ENCODE measurements at regions not wholly inside any gene's neighbourhood (a gene's known extent, or its start where the extent isn't known, plus 50 kb on each side); places are given as distances from the start of the nearest gene placed in this dataset.

GRCh38 chr4:180852738-180853137, 1390.5 kb upstream of the TENM3 start:
- H2BK5ac ChIP-seq (ENCODE audit: low read depth, low read length, poor library complexity), result no peak overlapping the region
- H2AK5ac ChIP-seq (ENCODE audit: low read length), result no peak overlapping the region
- H3K23ac ChIP-seq (ENCODE audit: low read length), result no peak overlapping the region
- H4K91ac ChIP-seq (ENCODE audit: low read depth, low read length), result no peak overlapping the region
- WGBS (ENCODE audit: extremely low coverage, insufficient coverage, insufficient read length), result no CpG with 5 or more reads among the region's 6 CpGs
- H3K79me1 ChIP-seq (ENCODE audit: low read length), result no peaks in the 10 kb centered on the region
- no peak overlapping the region for H3K27ac ChIP-seq (ENCODE audit: low read depth, low read length)
- no peak overlapping the region for H3K4me2 ChIP-seq (ENCODE audit: low read length)
- DNase-seq, result no peak
- no peak overlapping the region for H2AFZ ChIP-seq (ENCODE audit: insufficient read depth, low read length, poor library complexity)
- no peak overlapping the region for H4K8ac ChIP-seq (ENCODE audit: low read depth, low read length)
- no peaks in the 10 kb centered on the region for H3K9me3 ChIP-seq (ENCODE audit: insufficient read depth, low read depth, low read length)
- no peak overlapping the region for H3K9ac ChIP-seq (ENCODE audit: low read length)
- no peaks in the 10 kb centered on the region for H3K79me2 ChIP-seq (ENCODE audit: control insufficient read depth, insufficient read depth, low read length, poor library complexity)
- no peak overlapping the region for H3K18ac ChIP-seq (ENCODE audit: low read length)
- no peak overlapping the region for H4K12ac ChIP-seq (ENCODE audit: low read depth, low read length)
- no peaks in the 10 kb centered on the region for H3K36me3 ChIP-seq (ENCODE audit: control insufficient read depth in 1 of 2, insufficient read depth in 2 of 2, low read length in 2 of 2)
- no peak overlapping the region for H3K14ac ChIP-seq (ENCODE audit: low read length)
- H3K4me3 ChIP-seq (ENCODE audit: low read depth, low read length), result no peak overlapping the region
- no peaks in the 10 kb centered on the region for H3K4me1 ChIP-seq (ENCODE audit: control insufficient read depth in 1 of 2, insufficient read depth in 2 of 2, low read length in 2 of 2)
- H3K27me3 ChIP-seq (ENCODE audit: insufficient read depth, low read length), result no peaks in the 10 kb centered on the region
- no peak overlapping the region for H2BK120ac ChIP-seq (ENCODE audit: insufficient read depth, low read length, poor library complexity)
- H3K4ac ChIP-seq (ENCODE audit: low read depth, low read length), result no peak overlapping the region
- H2BK12ac ChIP-seq (ENCODE audit: low read length), result no peak overlapping the region

- H3K36me3 ChIP-seq (ENCODE audit: control insufficient read depth in 1 of 2, insufficient read depth in 2 of 2, low read length in 2 of 2), result no peaks in the 10 kb centered on the region
- no peak overlapping the region for H2BK5ac ChIP-seq (ENCODE audit: low read depth, low read length, poor library complexity)
- no peak overlapping the region for H2AFZ ChIP-seq (ENCODE audit: insufficient read depth, low read length, poor library complexity)
- no peak overlapping the region for H3K9ac ChIP-seq (ENCODE audit: low read length)
- H2AK5ac ChIP-seq (ENCODE audit: low read length), result no peak overlapping the region
- H3K27ac ChIP-seq (ENCODE audit: low read depth, low read length), result no peak overlapping the region
- no peaks in the 10 kb centered on the region for H3K9me3 ChIP-seq (ENCODE audit: insufficient read depth, low read depth, low read length)
- no peak overlapping the region for H4K91ac ChIP-seq (ENCODE audit: low read depth, low read length)
- no peak overlapping the region for H3K4me2 ChIP-seq (ENCODE audit: low read length)
- no peaks in the 10 kb centered on the region for H3K79me2 ChIP-seq (ENCODE audit: control insufficient read depth, insufficient read depth, low read length, poor library complexity)
- H4K12ac ChIP-seq (ENCODE audit: low read depth, low read length), result no peak overlapping the region
- H3K4me3 ChIP-seq (ENCODE audit: low read depth, low read length), result no peak overlapping the region
- no peak overlapping the region for H2BK120ac ChIP-seq (ENCODE audit: insufficient read depth, low read length, poor library complexity)
- H3K18ac ChIP-seq (ENCODE audit: low read length), result no peak overlapping the region
- no peak overlapping the region for H3K4ac ChIP-seq (ENCODE audit: low read depth, low read length)
- no peak for DNase-seq
- H3K4me1 ChIP-seq (ENCODE audit: control insufficient read depth in 1 of 2, insufficient read depth in 2 of 2, low read length in 2 of 2), result no peaks in the 10 kb centered on the region
- no peaks in the 10 kb centered on the region for H3K27me3 ChIP-seq (ENCODE audit: insufficient read depth, low read length)
- no peak overlapping the region for H3K23ac ChIP-seq (ENCODE audit: low read length)
- no CpG with 5 or more reads among the region's 2 CpGs for WGBS (ENCODE audit: extremely low coverage, insufficient coverage, insufficient read length)
- H3K79me1 ChIP-seq (ENCODE audit: low read length), result no peaks in the 10 kb centered on the region
- no peak overlapping the region for H3K14ac ChIP-seq (ENCODE audit: low read length)
- H2BK12ac ChIP-seq (ENCODE audit: low read length), result no peak overlapping the region
- H4K8ac ChIP-seq (ENCODE audit: low read depth, low read length), result no peak overlapping the region
These were observed 1388.0 kb upstream of the TENM3 start for GRCh38 chr4:180855184-180855583.

GRCh38 chr4:180860089-180860720, 1383.0 kb upstream of the TENM3 start:
- H3K27ac ChIP-seq (ENCODE audit: low read depth, low read length), result no peak overlapping the region
- no peak overlapping the region for H3K4me2 ChIP-seq (ENCODE audit: low read length)
- no peak overlapping the region for H3K4ac ChIP-seq (ENCODE audit: low read depth, low read length)
- H3K9ac ChIP-seq (ENCODE audit: low read length), result no peak overlapping the region
- no peak overlapping the region for H4K8ac ChIP-seq (ENCODE audit: low read depth, low read length)
- no peak overlapping the region for H3K14ac ChIP-seq (ENCODE audit: low read length)
- no peak overlapping the region for H2AK5ac ChIP-seq (ENCODE audit: low read length)
- H3K9me3 ChIP-seq (ENCODE audit: insufficient read depth, low read depth, low read length), result no peaks in the 10 kb centered on the region
- no peak overlapping the region for H3K4me3 ChIP-seq (ENCODE audit: low read depth, low read length)
- no peaks in the 10 kb centered on the region for H3K27me3 ChIP-seq (ENCODE audit: insufficient read depth, low read length)
- no peaks in the 10 kb centered on the region for H3K79me2 ChIP-seq (ENCODE audit: control insufficient read depth, insufficient read depth, low read length, poor library complexity)
- no peak overlapping the region for H2BK120ac ChIP-seq (ENCODE audit: insufficient read depth, low read length, poor library complexity)
- H3K18ac ChIP-seq (ENCODE audit: low read length), result no peak overlapping the region
- no peak overlapping the region for H2AFZ ChIP-seq (ENCODE audit: insufficient read depth, low read length, poor library complexity)
- H3K79me1 ChIP-seq (ENCODE audit: low read length), result no peaks in the 10 kb centered on the region
- H2BK12ac ChIP-seq (ENCODE audit: low read length), result no peak overlapping the region
- H4K91ac ChIP-seq (ENCODE audit: low read depth, low read length), result no peak overlapping the region
- DNase-seq, result no peak
- H2BK5ac ChIP-seq (ENCODE audit: low read depth, low read length, poor library complexity), result no peak overlapping the region
- H4K12ac ChIP-seq (ENCODE audit: low read depth, low read length), result no peak overlapping the region
- no peak overlapping the region for H3K23ac ChIP-seq (ENCODE audit: low read length)
- H3K4me1 ChIP-seq (ENCODE audit: control insufficient read depth in 1 of 2, insufficient read depth in 2 of 2, low read length in 2 of 2), result no peaks in the 10 kb centered on the region
- H3K36me3 ChIP-seq (ENCODE audit: control insufficient read depth in 1 of 2, insufficient read depth in 2 of 2, low read length in 2 of 2), result no peaks in the 10 kb centered on the region
- no CpG with 5 or more reads among the region's 12 CpGs for WGBS (ENCODE audit: extremely low coverage, insufficient coverage, insufficient read length)

GRCh38 chr4:180861651-180862050, 1381.6 kb upstream of the TENM3 start:
- Histone ChIP-seq H3K36me3 (ENCODE audit: control insufficient read depth in 1 of 2, insufficient read depth in 2 of 2, low read length in 2 of 2) (no peaks in the 10 kb centered on the region), H2AFZ (ENCODE audit: insufficient read depth, low read length, poor library complexity) (no peak overlapping the region), H2BK5ac (ENCODE audit: low read depth, low read length, poor library complexity) (no peak overlapping the region), H2AK5ac (ENCODE audit: low read length) (no peak overlapping the region), H3K27me3 (ENCODE audit: insufficient read depth, low read length) (no peaks in the 10 kb centered on the region), H3K9ac (ENCODE audit: low read length) (no peak overlapping the region), H2BK120ac (ENCODE audit: insufficient read depth, low read length, poor library complexity) (no peak overlapping the region), H4K12ac (ENCODE audit: low read depth, low read length) (no peak overlapping the region), H4K91ac (ENCODE audit: low read depth, low read length) (no peak overlapping the region), H3K4me1 (ENCODE audit: control insufficient read depth in 1 of 2, insufficient read depth in 2 of 2, low read length in 2 of 2) (no peaks in the 10 kb centered on the region), H3K79me2 (ENCODE audit: control insufficient read depth, insufficient read depth, low read length, poor library complexity) (no peaks in the 10 kb centered on the region), H3K4me3 (ENCODE audit: low read depth, low read length) (no peak overlapping the region), H3K4ac (ENCODE audit: low read depth, low read length) (no peak overlapping the region), H4K8ac (ENCODE audit: low read depth, low read length) (no peak overlapping the region), H3K79me1 (ENCODE audit: low read length) (no peaks in the 10 kb centered on the region), H3K14ac (ENCODE audit: low read length) (no peak overlapping the region), H3K27ac (ENCODE audit: low read depth, low read length) (no peak overlapping the region), H2BK12ac (ENCODE audit: low read length) (no peak overlapping the region), H3K4me2 (ENCODE audit: low read length) (no peak overlapping the region), H3K9me3 (ENCODE audit: insufficient read depth, low read depth, low read length) (peaks cover under 1% of the 10 kb centered on the region), H3K18ac (ENCODE audit: low read length) (no peak overlapping the region), H3K23ac (ENCODE audit: low read length) (no peak overlapping the region)
- no peak for DNase-seq
- no CpG with 5 or more reads among the region's 11 CpGs for WGBS (ENCODE audit: extremely low coverage, insufficient coverage, insufficient read length)
